Cardiac septum (tissue), 1 donor: ENCODE measurements at regions not wholly inside any gene's neighbourhood (a gene's known extent, or its start where the extent isn't known, plus 50 kb on each side); places are given as distances from the start of the nearest gene placed in this dataset.

Experiments used
- DNase-seq: peaks from one replicate; pipeline ENCODE4 v3.0.0-alpha.2; 2020; ENCODE audit warnings: low spot score
- intact Hi-C: fragments of 100-400 bp; cut with DNase I; formaldehyde crosslinking; loops from one replicate; pipeline ENCODE4 v1.14.0; 2022
- donor health status: DM: no; HTN: no; CAD: no.

DNA sequence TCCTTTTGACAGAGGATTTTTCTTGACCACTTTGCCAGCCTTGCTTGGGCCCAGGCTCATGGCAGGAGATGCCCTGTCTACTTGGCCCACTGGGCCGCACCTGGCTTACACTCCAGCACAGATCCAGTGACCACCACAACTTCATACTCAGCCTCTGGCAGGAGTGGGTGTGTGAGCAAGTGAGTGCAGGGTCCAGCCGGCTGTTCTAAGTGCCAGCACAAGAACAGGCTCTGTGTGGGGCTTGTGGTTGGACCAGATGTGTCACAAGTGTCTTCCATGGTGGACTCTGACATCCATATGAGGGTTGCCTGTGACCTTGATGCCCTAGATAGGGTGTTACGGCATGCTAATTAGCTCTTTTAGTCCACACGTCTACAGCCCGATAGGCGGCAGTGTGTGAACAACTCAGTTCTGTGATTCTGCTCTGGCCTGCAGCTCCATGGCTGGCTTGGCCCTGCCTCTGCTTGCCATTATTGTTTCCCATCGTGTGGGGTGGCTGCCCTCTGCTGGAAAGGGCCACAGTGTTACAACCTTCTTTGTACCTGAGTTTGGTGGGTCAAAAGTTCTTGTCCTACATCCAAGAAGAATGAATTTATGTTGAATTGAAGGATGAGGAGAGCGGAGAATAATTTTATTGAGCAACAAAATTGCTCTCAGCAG lies 1089.1 kb downstream of the SLC6A15 start:
- intact Hi-C loops: loop anchor here (10.0 kb wide), 1 partner anchor 1139 kb away; the partner anchor contains the start of gene TMTC2
- no peak for DNase-seq

DNA sequence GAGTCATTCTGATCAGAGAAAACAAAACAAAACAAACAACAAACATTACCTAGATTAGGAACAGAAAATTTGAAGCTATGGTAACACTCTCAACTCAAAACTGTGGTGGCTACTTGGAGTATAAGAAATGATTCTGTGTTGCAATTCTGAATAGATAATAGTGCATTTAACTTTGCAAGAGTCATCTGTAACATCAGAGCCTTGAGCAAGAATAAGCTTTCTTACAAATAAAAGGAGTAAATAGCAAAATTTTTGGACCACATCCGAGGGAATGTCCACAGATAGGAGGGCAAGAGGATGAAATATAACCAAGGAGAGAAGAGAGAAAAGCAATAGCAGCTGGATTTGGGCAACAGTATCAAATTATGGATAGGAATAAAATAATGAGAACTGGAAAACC lies 1090.6 kb downstream of the SLC6A15 start:
- intact Hi-C loops: loop anchor here (10.0 kb wide), 1 partner anchor 1137 kb away; the partner anchor contains the start of gene TMTC2

DNA sequence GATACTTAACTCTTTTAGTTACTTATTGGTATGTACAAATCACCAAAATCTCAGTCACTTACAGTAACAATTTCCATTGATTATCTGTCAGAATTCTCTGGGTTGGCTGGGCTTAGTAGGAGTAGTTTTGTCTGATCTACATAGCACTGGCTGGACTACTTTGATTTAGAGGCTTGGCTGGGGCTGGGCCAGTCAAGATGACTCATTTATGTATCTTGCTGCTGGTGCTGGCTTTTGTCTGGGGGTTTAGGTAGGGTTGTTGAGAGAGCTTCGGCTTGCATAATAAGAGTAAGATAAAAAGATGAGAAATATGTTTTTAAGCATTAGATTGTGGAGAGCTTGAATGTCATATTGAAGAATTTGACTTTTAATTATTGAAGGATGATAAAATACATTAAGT lies 1093.7 kb downstream of the SLC6A15 start:
- no peak for DNase-seq
- intact Hi-C loops: no loop called here

More for the DNA sequence above, 1090.6 kb downstream of the SLC6A15 start:
- DNase-seq: no peak

- DNase-seq: no peak
- intact Hi-C loops: no loop called here
These were observed 1094.9 kb downstream of the SLC6A15 start for GRCh38 chr12:83817730-83818129.

DNA sequence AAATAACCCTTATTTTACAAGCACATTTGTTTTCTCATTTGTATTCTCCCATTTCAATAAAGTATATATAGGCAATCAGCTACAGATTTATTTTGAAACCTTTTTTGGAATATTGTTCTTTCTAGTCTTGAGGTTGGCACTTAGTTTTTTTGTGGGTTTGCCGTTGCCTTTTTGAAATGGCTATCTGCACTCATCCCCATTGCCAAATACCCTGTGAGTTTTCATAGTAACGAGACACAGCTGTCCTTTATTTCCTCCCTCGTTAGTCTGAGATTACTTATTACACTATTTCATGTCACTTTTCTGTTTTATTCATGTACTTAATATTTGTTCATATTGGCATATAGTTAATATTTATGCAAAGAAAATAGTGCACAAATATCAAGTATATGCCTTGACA lies 1104.0 kb downstream of the SLC6A15 start:
- intact Hi-C loops: no loop called here
- DNase-seq: no peak

- no peak for DNase-seq
- intact Hi-C loops: no loop called here
These were observed 1104.7 kb downstream of the SLC6A15 start for GRCh38 chr12:83807871-83808270.

- no peak for DNase-seq
- intact Hi-C loops: no loop called here
These were observed 1106.7 kb downstream of the SLC6A15 start for GRCh38 chr12:83805873-83806272.

- no peak for DNase-seq
- intact Hi-C loops: no loop called here
These were observed 1107.3 kb downstream of the SLC6A15 start for GRCh38 chr12:83805156-83805772.

GRCh38 chr12:83801972-83802371 lies 1110.6 kb downstream of the SLC6A15 start:
- intact Hi-C loops: no loop called here
- no peak for DNase-seq

DNA sequence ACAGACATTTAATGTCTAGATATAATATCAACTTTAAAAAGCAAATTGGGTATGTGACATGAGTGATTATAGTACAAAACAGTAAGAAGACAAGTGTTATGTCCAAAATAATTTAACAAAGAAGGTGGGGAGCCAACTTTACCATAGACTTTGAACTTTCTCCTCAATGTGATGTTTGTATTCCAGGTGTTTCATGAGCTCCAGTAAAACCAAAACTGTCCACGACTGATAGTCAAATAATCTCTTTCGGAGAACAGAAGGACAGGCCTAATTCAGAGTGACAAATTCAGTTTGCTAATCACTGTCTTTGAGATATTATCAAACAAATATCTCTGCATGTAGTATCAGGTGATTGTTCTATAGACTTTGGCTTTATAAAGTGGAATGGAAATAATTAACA lies 1112.6 kb downstream of the SLC6A15 start:
- no peak for DNase-seq
- intact Hi-C loops: no loop called here

- intact Hi-C loops: no loop called here
- DNase-seq: no peak
These were observed 1109.8 kb downstream of the TMTC2 start for GRCh38 chr12:83796531-83796930.

- intact Hi-C loops: no loop called here
- DNase-seq: no peak
These were observed 1106.9 kb downstream of the TMTC2 start for GRCh38 chr12:83793616-83794015.

- intact Hi-C loops: no loop called here
- DNase-seq: peak; percentile 68
These were observed 1097.7 kb downstream of the TMTC2 start for GRCh38 chr12:83784298-83784890.

GRCh38 chr12:83779526-83779925 lies 1092.8 kb downstream of the TMTC2 start:
- intact Hi-C loops: no loop called here
- no peak for DNase-seq

DNA sequence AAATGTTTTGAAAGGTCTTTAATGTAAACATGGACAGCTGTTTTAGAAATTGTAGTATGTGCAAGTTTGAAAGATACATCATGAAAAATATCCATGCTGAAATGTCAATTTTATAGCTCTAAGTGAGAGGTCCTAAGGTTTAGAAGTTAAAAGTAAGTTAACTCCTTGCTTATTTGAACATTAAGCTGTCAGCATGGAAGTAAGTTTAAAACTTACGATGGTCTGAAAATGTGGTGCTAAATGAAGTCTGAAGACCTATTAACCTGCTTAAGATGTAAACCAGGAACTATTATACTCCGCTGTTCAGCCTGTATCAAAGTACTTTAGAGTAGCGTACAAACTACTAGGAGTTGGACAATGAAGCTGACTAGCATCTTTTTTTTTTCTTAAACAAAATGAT lies 1082.4 kb downstream of the TMTC2 start:
- intact Hi-C loops: no loop called here
- DNase-seq: no peak

DNA sequence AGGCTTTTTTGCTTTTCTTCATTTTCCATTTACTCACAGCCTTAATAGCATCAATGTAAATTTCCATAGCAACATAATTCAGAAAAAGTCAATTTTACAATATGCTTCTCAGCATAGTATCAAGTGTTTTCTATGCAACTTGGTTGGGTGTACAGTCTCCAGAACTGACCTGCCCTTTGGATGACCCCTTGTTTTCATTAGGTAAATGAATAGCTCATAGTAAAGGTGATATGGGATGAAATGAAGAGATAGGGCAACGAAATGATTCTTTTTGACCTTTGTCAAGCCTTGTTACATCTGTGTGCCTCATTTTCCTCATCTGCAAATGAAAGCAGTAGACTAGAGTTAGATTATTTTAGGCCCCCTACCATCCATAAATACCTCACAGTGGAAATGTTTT lies 1081.0 kb downstream of the TMTC2 start:
- DNase-seq: no peak

DNA sequence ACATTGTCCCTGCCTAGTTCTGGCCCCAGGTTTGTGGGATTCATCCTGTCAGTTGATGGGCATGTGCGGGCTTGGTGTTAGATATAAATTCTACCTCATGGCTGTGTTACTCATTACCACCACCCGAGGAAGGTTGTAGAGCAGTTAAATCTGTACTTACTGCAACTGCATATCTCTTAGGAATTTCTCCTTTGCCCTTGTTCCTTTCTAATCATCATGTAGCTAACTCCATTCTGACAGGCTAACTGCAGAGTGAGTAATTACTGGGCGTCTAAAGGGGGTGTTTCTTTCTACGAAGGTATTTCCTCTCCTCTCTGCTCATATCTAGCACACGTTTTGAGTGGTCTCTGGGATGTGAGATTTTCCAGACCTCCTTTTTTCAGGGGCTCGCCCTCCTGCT lies 1076.7 kb downstream of the TMTC2 start:
- intact Hi-C loops: no loop called here

More for the DNA sequence above, 1081.0 kb downstream of the TMTC2 start:
- intact Hi-C loops: no loop called here

DNA sequence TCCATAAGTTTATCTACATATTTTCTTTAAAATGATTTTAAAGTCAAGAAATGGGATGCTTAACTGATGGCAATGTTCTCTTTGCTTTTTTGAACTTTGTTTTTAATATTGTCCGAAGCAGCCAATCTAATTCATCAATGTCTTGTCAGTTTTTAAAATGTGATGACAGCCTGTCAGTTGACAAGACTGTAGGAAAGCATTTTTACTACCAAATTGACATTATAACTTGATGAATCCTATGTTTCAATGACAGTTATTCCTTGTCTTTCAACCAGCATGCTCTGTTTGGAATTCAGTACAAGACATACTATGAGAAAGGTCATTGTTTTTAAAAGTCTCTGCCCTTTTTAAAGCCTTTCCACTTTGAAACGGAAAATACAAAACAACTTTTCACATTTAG lies 1073.2 kb downstream of the TMTC2 start:
- no peak for DNase-seq
- intact Hi-C loops: no loop called here

More for the DNA sequence above, 1076.7 kb downstream of the TMTC2 start:
- no peak for DNase-seq

GRCh38 chr12:83758888-83759631 lies 1072.4 kb downstream of the TMTC2 start:
- intact Hi-C loops: no loop called here
- DNase-seq: no peak

DNA sequence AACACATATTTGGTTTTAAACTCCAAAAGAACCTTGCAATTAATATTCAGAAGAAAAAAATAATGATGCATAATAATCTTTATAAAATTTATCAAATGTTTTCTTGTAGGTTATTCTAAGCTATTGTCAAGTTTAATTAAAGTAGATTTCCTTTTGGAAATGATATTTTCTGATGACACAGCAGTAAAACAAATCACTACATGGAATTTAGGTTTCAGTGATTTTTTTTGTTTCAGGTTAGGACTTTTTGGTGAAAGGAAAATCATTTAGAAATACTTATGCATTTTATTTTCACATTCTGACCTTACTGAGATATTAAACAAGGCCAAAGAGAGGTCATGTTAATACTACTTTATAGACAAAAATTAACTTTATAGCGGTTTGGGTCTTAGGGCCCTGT lies 1067.2 kb downstream of the TMTC2 start:
- DNase-seq: no peak
- intact Hi-C loops: no loop called here
